Spleen (tissue), 11 donors: ENCODE measurements at regions not wholly inside any gene's neighbourhood (a gene's known extent, or its start where the extent isn't known, plus 50 kb on each side); places are given as distances from the start of the nearest gene placed in this dataset.

Experiments
- DNase-seq: peaks from one replicate; pipeline ENCODE4 v3.0.0-alpha.2; 2020
- H3K27ac ChIP-seq, 8 donors: fragments of 200-600 bp; sonication (generic) in 7 of 8; 1 replicate in 4 of 8; 2 replicates in 4 of 8; pipeline versions ENCODE4 v1.5.0 to v1.8.0; 2016 to 2021; ENCODE audit warnings: inconsistent platforms in 4 of 8, mild to moderate bottlenecking in 4 of 8, moderate library complexity in 1 of 8
- H3K27me3 ChIP-seq, 7 donors: fragments of 200-600 bp; sonication (generic) in 6 of 7; replicated peaks in 1 of 7; 1 replicate in 4 of 7; 2 replicates in 3 of 7; pipeline versions ENCODE4 v1.5.0 to v1.8.0; 2016 to 2021; ENCODE audit warnings: inconsistent platforms in 3 of 7, mild to moderate bottlenecking in 1 of 7
- H3K36me3 ChIP-seq, 6 donors: fragments of 200-600 bp; sonication (generic) in 5 of 6; 1 replicate in 4 of 6; 2 replicates in 2 of 6; pipeline versions ENCODE4 v1.5.0 to v1.8.0; 2016 to 2021; ENCODE audit warnings: inconsistent platforms in 2 of 6
- H3K4me1 ChIP-seq, 6 donors: fragments of 200-600 bp; sonication (generic) in 5 of 6; 1 replicate in 3 of 6; 2 replicates in 3 of 6; pipeline versions ENCODE4 v1.5.0 to v1.8.0; 2016 to 2021; ENCODE audit warnings: inconsistent platforms in 3 of 6
- H3K4me3 ChIP-seq, 8 donors: fragments of 200-600 bp; sonication (generic) in 7 of 8; 1 replicate in 4 of 8; 2 replicates in 4 of 8; pipeline versions ENCODE4 v1.5.0 to v1.8.0; 2016 to 2021; ENCODE audit warnings: inconsistent platforms in 4 of 8, mild to moderate bottlenecking in 4 of 8, moderate library complexity in 2 of 8
- H3K9me3 ChIP-seq, 8 donors: fragments of 200-600 bp; sonication (generic) in 7 of 8; 1 replicate in 4 of 8; 2 replicates in 4 of 8; pipeline versions ENCODE4 v1.5.0 to v1.8.0; 2016 to 2021; ENCODE audit warnings: inconsistent platforms in 4 of 8
- CTCF ChIP-seq, 11 experiments: fragments of 200-600 bp in 7 of 11; fragments of 450-650 bp in 4 of 11; sonication (generic) in 4 of 11; IDR thresholded peaks in 8 of 11; conservative IDR thresholded peaks in 3 of 11; 1 replicate in 7 of 11; 2 replicates in 4 of 11; pipeline versions ENCODE4 v1.4.0 to v1.8.0; 2016 to 2021; ENCODE audit warnings: antibody characterized with exemption in 11 of 11, inconsistent platforms in 4 of 11, mild to moderate bottlenecking in 1 of 11
- POLR2A ChIP-seq, 3 donors: fragments of 450-650 bp; IDR thresholded peaks; one replicate each; pipeline ENCODE4 v1.5.1; 2017; ENCODE audit warnings: antibody characterized with exemption in 3 of 3, mild to moderate bottlenecking in 1 of 3
- POLR2AphosphoS5 ChIP-seq, 3 donors: sonication (generic); formaldehyde crosslinking; IDR thresholded peaks; one replicate each; pipeline ENCODE4 v1.5.1; 2017; ENCODE audit warnings: antibody characterized with exemption in 3 of 3
- WGBS, 5 donors: extraction: QIAGEN DNeasy Blood & Tissue Kit in 3 of 5; methylation state at CpG; one replicate each; pipeline versions ENCODE4 v1.1.5 to v1.1.7; 2013 to 2018; 5-methylcytosine and 5-hydroxymethylcytosine counted together
- intact Hi-C: fragments of 100-400 bp; cut with DNase I; formaldehyde crosslinking; loops from one replicate; pipeline ENCODE4 v1.15.0; 2023; ENCODE audit warnings: low total_unique reads
- donor health status: healthy with polysubstance abuse.
- donor health status: DM: no; HTN: no; CAD: no; lungs with moderate emphysema.
- donor health status: DM: no; HTN: no; CAD: no.
- donor health status: Bipolar disorder and iron deficiency.
- donor health status: healthy.
- donor health status: DM: no; HTN: no; CAD: no.
- donor health status: DM: yes; HTN: yes; CAD: no.

GRCh38 chr5:63894690-63895089 is 67.6 kb downstream of the HTR1A start:
- no peak for DNase-seq
- no peak overlapping the region for H3K27ac ChIP-seq
- WGBS, 5 donors = 64 to 74% (median 69%) methylated on average over 1 of the region's 1 CpG
- intact Hi-C loops = no loop called here
- no peaks in the 10 kb centered on the region for H3K4me1 ChIP-seq
- no peak for TF ChIP-seq CTCF (IDR thresholded peaks at IDR 0.05 in 8 of 11, conservative IDR thresholded peaks at IDR 0.05 in 3 of 11)
- no peak for TF ChIP-seq POLR2AphosphoS5 (IDR thresholded peaks at IDR 0.05)
- no peak for TF ChIP-seq POLR2A (IDR thresholded peaks at IDR 0.05)
- no peak overlapping the region for H3K4me3 ChIP-seq
- H3K9me3 ChIP-seq = peaks cover 0 to 4% (median 0%) of the 10 kb centered on the region in 8 donors
- no peaks in the 10 kb centered on the region for H3K27me3 ChIP-seq
- H3K36me3 ChIP-seq = no peaks in the 10 kb centered on the region

- WGBS, 5 donors = 55 to 65% (median 58%) methylated on average over 1 of the region's 1 CpG
- H3K36me3 ChIP-seq = no peaks in the 10 kb centered on the region
Observed at GRCh38 chr5:63878788-63879187, 83.5 kb downstream of the HTR1A start.

GRCh38 chr5:63877961-63878360 is 84.3 kb downstream of the HTR1A start:
- no peaks in the 10 kb centered on the region for H3K27me3 ChIP-seq
- H3K4me3 ChIP-seq = no peak overlapping the region
- peaks cover 0 to 4% (median 0%) of the 10 kb centered on the region in 8 donors for H3K9me3 ChIP-seq
- H3K36me3 ChIP-seq = no peaks in the 10 kb centered on the region
- intact Hi-C loops = no loop called here
- no peak for TF ChIP-seq CTCF (IDR thresholded peaks at IDR 0.05 in 8 of 11, conservative IDR thresholded peaks at IDR 0.05 in 3 of 11)
- TF ChIP-seq POLR2AphosphoS5 (IDR thresholded peaks at IDR 0.05) = no peak
- TF ChIP-seq POLR2A (IDR thresholded peaks at IDR 0.05) = no peak
- 63 to 80% (median 73%) methylated on average over 2 of the region's 2 CpGs for WGBS, 5 donors
- H3K4me1 ChIP-seq = no peaks in the 10 kb centered on the region
- DNase-seq = no peak
- no peak overlapping the region for H3K27ac ChIP-seq

More at GRCh38 chr5:63878788-63879187, 83.5 kb downstream of the HTR1A start:
- no peaks in the 10 kb centered on the region for H3K27me3 ChIP-seq
- intact Hi-C loops = no loop called here
- TF ChIP-seq CTCF (IDR thresholded peaks at IDR 0.05 in 8 of 11, conservative IDR thresholded peaks at IDR 0.05 in 3 of 11) = no peak
- TF ChIP-seq POLR2A (IDR thresholded peaks at IDR 0.05) = no peak
- no peak overlapping the region for H3K4me3 ChIP-seq
- no peak overlapping the region for H3K27ac ChIP-seq
- H3K4me1 ChIP-seq = no peaks in the 10 kb centered on the region
- peaks cover 0 to 4% (median 0%) of the 10 kb centered on the region in 8 donors for H3K9me3 ChIP-seq
- DNase-seq = no peak

- no peak for TF ChIP-seq POLR2AphosphoS5 (IDR thresholded peaks at IDR 0.05)
- no peak for TF ChIP-seq CTCF (IDR thresholded peaks at IDR 0.05 in 8 of 11, conservative IDR thresholded peaks at IDR 0.05 in 3 of 11)
- TF ChIP-seq POLR2A (IDR thresholded peaks at IDR 0.05) = no peak
- WGBS, 5 donors = 82 to 98% (median 86%) methylated on average over 1 of the region's 1 CpG
- Histone ChIP-seq H3K4me1 (no peaks in the 10 kb centered on the region), H3K9me3 (peaks cover 5 to 57% (median 45%) of the 10 kb centered on the region in 8 donors), H3K27ac (no peak overlapping the region), H3K4me3 (no peak overlapping the region), H3K27me3 (no peaks in the 10 kb centered on the region), H3K36me3 (no peaks in the 10 kb centered on the region)
- DNase-seq = no peak
- intact Hi-C loops = no loop called here
Observed at GRCh38 chr5:63860379-63860778, 101.9 kb downstream of the HTR1A start.
